Right kidney (tissue), 1 donor: ENCODE measurements at regions not wholly inside any gene's neighbourhood (a gene's known extent, or its start where the extent isn't known, plus 50 kb on each side); places are given as distances from the start of the nearest gene placed in this dataset.
A peak's percentile ranks its signal among the peaks of the same experiment; 100 is the strongest.
"Not testable (repeated sequence)": the region's sequence is repeated elsewhere in the genome, so short reads cannot be mapped to it uniquely, and the experiment has no call there.

Source experiments
- DNase-seq: peaks from one replicate; pipeline ENCODE4 v3.0.0-alpha.2; 2016

DNA sequence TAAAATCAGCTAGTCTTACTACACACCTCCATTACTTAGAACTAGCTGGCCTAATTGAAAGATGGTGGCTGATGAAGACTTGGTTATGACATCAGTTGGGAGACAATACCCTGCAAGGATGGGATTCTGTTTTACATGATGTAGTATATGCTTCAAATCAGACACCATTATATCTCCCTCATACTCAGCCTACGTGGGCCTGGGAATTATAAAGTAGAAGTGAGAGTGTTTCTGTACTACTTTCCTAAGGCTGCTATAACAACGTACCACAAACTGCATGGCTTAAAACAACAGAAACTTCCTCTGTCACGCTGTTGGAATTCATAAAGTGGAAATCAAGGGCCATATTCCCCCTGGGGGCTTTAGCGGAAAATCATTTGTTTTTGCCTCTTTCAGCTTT, 190.4 kb downstream of the PAH start:
- DNase-seq = no peak

DNA sequence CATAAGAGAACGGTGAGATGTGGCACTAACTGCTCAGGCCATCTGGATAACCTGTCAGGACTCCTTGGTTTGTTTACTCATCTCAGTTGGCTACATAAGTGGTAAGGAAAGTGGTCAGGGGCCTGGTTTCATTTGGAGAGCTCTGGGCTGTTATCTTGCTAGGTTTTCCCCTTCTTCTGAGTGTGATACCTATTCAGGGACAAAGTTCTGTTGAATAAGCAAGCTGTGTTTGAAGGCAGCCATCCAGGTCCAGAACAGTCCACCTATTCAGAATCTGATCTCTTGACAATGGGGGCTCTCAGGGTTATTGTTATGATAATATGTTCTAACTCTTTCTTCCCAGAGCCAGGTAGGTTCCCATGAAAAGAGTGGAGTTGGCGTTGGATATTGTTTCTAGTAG, 194.9 kb downstream of the PAH start:
- no peak for DNase-seq

DNA sequence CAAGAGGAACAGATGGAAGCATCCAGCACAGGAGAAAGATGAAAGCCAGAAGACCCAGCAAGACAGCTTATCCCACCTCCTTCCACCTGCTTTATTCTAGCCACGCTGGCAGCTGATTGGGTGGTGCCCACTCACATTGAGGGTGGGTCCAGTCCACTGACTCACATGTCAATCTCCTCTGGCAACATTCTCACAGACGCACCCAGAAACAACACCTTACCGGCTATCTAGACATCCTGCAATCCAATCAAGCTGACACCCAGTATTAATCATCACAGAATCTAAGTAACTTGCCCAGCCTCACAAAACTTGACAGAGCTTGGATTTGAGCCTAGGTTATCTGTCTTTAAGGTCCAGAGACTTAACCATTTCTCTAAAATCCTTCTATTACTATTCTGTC, 208.9 kb downstream of the PAH start:
- DNase-seq = no peak

DNA sequence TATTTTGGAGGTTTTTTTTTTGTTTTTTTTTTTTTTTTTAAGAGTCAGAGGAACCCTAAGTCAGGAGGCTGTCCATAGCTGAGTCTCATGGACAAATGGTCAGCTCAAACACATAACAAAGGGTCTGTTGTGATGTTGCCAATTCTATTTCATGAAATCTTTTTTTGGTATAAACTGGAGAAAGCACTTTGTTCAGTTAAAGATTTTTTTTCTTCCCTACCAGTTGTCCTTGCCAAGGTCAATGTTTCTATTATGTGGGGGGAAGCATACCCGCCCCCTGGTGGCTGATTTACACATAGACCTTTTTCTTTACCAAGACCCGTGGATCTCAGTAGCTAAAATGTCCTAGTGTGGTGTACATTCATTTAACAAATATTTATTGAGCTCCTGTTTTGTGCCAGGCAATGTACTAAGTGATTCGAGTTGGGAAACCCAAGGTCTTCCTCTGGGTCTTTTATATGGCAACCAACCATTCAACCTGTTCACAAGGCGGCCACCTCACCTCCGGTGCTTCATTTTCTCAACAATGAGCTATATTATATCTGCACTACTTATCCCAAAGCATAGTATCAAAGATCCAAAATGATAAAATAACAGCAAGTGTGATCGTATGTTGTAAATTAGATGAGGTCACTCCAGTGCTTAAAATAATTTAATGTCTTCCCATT, 214.5 kb downstream of the PAH start:
- DNase-seq = peak; percentile 25

DNA sequence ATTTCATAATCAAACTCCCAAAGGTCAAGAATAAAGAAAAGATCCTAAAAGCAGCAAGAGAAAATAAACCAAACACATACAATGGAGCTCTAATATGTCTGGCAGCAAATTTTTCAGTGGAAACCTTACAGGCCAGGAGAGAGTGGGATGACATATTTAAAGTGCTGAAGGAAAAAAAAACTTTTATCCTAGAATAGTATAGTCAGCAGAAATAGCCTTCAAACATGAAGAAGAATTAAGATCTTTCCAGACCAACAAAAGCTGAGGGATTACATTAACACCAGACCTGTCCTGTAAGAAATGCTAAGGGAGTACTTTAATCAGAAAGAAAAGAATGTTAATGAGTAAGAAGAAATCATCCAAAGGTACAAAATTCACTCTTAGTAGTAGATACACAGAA, 215.7 kb upstream of the IGF1 start:
- DNase-seq = no peak

DNA sequence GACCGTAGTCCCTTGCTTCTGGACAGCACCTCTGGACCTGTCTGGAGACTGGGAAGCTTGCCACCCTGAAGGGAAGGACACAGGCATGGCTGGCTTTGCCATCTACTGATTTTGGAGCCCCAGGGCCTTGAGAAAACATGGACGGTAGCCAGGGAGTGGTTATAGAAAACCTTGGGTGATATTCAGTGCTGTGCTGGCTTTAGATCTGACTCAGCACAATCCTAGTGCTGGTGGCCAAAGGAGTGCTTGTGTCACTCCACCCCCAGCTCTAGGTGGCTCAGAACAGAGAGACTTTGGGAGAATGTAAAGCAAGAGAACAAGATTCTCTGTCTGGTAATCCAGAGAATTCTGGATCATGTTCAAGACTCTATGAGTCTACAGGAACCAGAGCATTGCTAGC, 214.5 kb upstream of the IGF1 start:
- DNase-seq = no peak

DNA sequence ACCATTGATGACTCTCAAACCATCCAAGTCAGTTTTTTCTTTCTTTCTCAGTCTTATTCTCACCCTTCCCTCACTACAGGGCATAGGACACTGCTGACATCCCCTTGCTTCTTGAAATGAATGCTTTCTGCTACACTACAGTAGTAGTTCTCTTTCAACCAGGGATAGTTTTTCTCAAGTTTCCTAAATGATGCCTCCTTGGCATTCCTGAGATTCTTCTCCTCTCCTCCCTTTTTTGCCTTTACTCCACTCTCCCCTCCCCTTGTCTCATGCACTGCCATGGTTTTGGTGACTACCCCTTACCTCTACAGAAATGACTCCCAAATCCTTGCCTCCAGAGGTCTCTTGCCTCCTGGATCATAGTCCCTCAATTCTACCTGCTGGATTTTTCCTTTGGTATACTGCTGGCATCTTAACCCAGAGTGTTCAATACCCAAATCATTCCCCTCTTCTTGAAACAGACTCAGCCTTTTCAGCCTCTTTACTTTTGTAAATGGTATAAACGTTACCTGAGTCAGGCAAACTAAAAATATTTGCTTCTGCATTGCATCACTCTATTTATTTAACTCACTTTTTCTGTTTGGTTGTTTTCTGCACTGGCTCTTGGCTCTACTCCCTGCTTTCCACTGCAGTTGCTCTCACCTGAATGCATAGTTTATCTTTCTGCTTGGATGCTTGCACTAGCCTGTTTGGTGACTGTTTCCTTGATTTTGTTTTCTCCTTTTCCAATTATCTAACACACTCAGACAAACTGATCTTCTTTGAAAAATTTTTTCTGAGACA, 211.6 kb upstream of the IGF1 start:
- DNase-seq = no peak

DNA sequence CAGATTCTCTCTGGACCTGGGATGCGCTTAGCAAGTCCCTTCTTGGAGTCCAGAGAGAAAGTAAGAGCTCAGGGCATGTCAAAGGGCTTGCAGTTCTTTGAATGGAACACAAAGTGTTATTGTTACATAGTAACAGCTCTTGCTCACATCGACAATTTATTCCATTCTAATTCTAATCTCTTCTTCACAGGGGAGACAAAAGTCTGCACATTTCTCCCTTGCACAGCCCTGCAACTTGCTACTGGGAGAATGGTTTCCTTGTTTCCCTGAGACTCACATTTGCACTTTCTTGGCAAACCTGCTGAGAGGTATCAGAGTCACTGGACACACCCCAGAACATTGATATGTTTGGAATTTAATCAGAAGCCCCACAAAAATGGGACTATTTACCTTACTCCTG, 209.9 kb upstream of the IGF1 start:
- DNase-seq = no peak

DNA sequence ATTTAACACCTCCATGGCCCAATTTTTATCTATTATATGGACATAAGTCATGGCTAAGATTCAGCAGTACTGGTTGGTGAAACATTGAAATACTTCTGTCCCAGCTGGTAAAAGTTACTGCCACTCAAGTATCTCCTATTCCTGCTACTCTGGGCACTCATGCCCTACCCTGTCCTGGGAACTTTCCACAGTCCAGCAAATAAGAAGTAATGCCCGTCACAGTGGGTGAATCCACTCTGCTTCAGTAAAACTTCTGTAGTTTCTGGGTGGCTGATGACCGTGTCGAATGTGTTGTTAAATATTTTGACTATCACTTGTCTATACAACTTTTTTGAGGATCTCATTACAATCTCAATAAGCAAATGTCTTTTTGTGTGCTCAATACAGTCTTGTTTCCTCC, 209.3 kb upstream of the IGF1 start:
- DNase-seq = no peak

DNA sequence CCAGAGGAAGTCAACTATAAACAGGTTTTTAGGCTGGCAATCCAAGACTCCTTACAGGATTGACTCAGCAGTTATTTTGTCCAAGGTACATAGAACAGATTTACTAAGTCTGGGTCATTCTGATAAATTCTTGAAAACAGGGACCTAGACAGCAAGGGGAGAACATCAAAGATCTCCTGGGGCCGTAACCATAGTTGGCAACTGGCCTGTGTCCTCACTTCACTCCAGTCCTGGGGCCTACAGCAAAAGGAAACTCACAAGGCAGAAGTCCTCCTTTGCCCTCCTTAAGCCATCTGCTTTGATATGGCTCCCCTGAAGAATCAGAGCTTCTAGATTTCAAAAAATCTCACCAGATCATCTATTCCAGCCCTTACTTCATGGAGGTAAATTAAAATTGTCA, 207.2 kb upstream of the IGF1 start:
- no peak for DNase-seq

DNA sequence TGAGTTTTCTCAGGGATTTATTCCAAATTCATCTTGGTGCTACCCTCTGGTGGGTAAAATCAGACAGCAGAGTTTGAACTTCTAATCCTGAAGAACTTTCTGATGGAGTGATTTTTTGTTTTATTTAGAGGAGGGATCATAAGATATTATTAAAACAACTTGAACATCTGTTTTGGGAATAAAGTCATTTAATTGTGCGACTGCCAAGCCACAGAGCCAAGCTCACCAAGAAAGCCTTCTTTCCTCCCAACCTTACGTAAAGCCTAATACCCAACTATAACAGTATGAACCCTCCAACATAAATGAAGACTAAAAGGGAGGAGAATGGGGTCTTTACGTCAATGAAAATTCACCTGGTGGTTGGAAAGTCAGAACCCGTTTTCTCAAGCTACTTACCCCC, 205.5 kb upstream of the IGF1 start:
- no peak for DNase-seq

DNA sequence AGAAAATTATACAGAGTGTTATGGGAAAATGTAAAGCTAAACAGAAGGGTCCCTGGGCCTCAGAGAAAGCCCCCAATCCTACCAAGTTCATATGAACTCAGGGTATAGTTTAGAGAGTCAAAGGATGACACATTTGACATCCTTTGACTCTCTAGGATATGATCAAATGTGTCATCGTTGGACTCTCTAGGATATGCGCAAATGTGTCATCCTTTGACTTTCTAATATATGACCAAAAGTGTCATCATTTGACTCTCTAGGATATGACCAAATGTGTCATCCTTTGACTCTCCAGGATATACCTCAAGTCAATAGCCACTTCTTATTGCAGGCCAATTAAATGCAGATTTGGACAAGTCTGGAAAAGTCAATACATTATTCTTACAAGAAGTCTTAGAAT, 204.8 kb upstream of the IGF1 start:
- no peak for DNase-seq

DNA sequence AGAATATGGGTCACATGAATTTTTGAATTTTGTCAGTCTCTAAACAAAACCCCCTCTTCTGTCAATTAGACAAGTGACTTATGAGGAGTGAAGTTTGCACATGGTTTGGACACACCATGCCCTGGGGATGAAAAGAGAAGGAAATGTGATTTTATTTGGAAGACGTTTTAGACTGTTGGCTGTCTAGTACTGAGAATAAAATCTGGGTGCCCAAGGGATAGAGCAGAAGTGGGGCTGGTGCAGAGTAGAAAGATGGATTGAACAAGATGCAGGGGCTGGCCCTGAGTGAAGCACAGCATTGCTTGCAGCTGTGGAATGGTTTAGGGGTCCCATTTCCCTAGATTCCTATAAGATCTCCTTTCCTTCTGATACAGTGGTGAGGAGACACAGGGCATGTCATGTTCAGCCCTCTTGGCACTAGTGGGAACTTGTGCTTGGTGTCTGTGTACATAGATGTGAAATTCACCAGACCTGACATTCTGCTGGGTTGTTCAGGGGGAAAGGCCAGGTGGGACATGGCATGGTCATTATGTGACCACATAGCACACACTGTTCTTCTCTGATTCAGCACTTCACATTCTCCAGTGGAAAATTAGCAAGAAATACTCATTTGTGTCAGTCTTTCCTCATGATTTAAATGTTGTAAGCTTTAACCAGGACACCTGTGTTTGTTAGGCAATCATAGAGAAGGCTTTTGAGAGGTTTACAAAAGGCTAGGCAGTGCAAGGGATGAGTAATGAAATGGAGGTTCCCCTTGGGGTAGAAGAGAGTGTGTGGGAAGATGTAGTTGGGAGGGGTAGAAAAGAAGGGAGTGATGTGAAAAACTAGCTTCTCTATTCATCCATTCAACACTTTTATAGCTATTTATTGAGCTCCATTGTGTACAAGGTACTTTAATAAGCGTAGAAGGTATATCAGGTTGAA, 202.3 kb upstream of the IGF1 start:
- DNase-seq = no peak

DNA sequence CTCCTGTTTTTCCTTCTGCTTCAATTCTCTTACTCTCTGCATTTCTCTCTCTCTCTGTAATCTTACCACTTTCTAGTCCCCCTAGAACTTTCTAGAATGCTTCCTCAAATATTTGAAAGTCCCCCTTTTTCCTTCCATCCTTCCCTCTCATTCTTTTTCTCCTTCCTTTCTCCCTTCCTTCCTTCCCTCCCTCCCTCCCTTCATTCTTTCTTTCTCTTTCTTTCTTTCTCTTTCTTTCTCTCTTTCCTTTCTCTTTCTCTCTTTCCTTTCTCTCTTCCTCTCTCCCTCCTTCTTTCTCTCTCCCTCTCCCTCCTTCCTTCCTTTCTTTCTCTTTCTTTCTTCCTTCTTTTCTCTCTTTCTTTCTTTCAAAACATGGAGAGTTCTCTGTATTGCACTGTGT, 201.4 kb upstream of the IGF1 start:
- no peak for DNase-seq

DNA sequence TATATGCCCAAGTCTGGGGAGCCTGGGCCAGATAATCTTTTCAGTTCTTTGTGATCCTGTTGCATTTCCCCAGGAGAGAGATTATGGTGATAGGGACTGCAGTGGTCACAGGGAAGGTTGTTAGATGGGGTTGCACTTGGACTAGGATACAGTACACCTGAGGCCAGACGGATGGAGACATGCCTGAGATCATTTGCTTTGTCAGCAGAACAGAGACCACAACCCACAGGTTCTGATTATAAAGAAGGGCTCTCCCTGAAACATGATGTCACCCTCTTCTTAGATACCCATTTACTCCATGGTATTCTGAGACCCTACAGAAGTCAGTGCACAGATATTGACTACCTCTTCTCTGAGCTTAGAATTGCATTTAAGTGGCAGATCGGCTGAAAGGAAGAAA, 200.9 kb upstream of the IGF1 start:
- DNase-seq = no peak

DNA sequence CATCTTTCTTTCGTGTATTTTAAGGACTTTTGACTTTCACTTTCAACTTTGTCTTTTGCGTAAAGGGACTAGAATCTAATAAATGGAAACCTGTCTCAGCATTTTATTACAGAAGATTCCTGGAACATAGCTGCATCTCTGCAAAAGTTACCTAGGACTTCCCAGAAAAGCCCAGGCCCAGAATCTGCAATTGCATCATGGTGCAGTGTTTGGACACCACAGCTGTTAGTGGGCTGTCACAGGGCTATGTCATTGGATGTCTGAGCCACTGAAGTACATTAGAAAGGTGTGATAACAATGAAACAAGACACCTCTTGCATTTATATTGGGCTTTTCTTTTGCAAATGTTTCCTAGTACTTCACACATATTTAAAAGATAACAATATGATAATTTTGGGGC, 199.9 kb upstream of the IGF1 start:
- DNase-seq = no peak

DNA sequence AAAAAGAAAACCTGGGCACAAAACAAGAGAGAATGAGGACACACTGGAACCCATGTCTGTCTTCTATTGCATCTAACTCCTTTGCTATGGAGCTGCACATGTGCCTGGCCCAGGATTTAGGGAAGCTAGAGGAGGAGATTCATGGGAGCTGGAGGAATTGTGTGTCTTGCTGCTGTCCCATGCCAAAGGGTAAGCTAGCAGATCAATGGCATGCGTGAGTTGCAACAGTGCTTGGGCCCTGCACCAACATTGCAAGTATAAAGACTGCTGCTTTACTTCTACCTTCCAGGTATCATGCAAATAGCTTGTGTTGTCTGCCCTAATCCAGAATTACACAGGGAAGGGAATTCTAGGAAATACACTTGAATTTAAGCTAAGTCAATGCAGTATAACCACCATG, 196.4 kb upstream of the IGF1 start:
- DNase-seq = no peak

DNA sequence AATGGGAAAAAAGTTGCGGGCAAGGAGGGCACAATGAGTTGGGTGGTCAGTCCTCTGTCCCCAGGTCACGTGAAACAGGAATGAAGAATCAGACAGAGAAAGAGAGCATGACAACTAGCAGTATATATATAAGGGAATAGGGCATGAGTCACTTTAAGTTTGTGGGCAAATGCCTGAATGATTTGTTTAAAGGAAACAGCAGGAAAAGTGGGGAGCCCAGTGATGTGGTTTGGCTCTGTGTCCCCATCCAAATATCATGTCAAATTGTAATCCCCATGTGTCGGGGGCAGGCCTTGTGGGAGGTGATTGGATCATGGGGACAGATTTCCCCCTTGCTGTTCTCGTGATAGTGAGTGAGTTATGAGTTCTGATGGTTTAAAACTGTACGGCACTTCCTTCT, 195.3 kb upstream of the IGF1 start:
- DNase-seq = no peak

DNA sequence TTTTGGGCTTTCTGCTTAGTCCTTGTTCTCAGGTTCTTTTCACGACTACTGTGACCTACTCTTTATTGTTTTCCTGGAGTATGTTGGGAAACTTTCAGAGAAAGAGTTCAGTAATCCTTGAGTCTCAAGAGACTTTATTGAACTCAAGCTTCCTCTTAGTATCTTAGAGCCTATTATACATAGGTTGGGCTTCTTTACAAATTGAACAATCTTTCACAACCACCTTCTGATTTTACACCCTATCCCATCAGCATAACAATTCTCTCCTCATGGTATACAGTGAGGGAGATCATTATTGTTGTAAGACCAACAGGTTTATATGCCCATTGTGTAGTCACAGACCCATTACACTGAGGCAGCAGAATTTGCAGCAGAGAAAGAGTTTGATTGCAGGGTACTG, 193.2 kb upstream of the IGF1 start:
- no peak for DNase-seq

DNA sequence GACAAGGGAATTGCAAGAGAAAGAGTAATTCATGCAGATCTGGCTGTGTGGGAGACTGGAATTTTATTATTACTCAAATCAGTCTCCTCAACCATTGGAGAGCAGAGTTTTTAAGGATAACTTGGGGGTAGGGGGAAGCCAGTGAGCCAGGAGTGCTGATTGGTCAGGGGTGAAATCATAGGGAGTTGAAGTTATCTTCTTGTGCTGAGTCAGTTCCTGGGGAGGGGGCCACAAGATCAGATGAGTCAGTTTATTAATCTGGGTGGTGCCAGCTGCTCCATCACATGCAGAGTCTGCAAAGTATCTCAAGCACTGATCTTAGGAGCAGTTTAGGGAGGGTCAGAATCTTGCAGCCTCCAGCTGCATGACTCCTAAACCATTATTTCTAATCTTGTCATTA, 191.8 kb upstream of the IGF1 start:
- DNase-seq = not testable (repeated sequence)

DNA sequence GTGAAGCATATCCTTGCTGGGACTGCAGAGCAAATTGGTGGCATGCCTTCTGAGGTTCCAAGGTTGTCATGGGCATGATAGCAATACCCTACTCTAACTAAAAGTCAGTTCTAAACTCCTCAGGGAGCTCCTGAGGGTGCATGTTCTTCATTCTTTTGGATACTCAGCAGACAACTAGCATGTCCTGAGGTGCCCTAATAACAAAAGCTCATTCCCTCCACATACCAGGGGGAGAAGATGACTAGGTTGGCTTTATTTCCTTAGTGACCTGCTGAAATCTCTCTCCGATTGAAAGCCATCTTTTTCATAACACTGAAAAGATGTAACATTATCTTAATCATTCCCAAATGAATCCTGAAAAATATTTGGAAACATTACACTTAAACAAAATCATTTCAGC, 188.7 kb upstream of the IGF1 start:
- DNase-seq = no peak

DNA sequence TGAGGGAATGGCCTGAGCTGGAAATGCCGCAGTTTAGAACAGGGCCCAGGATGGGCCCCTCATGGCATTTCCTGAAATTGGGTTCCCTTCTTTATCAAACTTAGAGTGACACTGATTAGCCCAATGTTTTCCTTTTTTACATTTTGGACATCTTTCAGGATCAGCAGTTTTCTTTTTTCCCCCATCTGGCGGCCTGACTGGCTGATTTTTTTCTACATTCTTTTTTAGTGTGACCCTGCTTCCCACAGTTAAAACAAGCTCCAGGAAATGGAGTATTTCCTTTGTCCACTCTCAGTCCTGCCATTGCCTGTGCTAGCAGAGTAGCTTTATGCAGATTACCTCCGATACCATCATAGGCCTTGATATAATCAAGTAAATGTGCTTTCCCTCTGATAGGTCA, 185.8 kb upstream of the IGF1 start:
- DNase-seq = peak; percentile 27

DNA sequence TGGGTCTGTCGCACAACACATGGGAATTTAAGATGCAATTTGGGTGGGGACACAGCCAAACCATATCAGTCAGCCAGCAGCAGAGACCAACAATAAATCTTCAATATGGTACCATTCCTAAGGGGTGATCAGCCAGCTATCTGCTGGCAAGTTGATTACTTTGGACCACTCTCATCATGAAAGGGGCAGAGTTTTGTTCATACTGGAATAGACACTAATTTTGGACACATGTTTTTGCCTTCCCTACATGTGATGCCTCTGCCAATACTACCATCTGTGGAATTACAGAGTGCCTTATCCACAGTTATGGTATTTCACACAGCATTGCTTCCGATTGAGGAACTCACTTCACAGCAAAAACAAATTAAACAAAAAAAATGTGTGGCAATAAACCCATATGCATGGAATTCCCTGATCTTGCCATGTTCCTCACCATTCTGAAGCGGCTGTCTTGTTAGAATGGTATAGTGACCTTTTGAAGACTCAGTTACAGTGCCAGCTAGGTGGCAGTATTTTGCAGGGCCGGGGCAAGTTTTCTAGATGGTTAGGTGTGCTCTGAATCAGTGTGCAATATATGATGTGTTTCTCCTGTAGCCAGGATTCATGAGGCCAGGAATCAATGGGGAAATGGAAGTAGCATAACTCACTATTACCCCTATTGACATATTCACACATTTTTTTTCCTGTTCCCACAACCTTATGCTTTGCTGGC, 179.0 kb upstream of the IGF1 start:
- DNase-seq = no peak
